Stomach (tissue), 8 donors: ENCODE measurements at regions not wholly inside any gene's neighbourhood (a gene's known extent, or its start where the extent isn't known, plus 50 kb on each side); places are given as distances from the start of the nearest gene placed in this dataset.

Experiments used
- DNase-seq, 2 donors: peaks; one replicate each; pipeline versions ENCODE4 v3.0.0 to v3.0.0-alpha.2; 2013 to 2019
- H3K27ac ChIP-seq, 5 donors: fragments of 200-600 bp in 4 of 5; sonication (generic) in 4 of 5; one replicate each; pipeline ENCODE4 v1.5.1; 2013 to 2019; ENCODE audit warnings: mild to moderate bottlenecking in 1 of 5, moderate library complexity in 1 of 5
- H3K27me3 ChIP-seq, 3 donors: fragments of 200-600 bp; sonication (generic); one replicate each; pipeline ENCODE4 v1.5.1; 2017 to 2019; ENCODE audit warnings: mixed run types in 1 of 3
- H3K36me3 ChIP-seq, 4 donors: fragments of 200-600 bp; sonication (generic); 1 replicate in 3 of 4; 2 replicates in 1 of 4; pipeline ENCODE4 v1.5.1; 2016 to 2019
- H3K4me1 ChIP-seq, 4 donors: fragments of 200-600 bp; sonication (generic); one replicate each; pipeline ENCODE4 v1.5.1; 2016 to 2019
- H3K4me3 ChIP-seq, 4 donors: fragments of 200-600 bp; sonication (generic) in 3 of 4; one replicate each; pipeline ENCODE4 v1.5.1; 2016 to 2019; ENCODE audit warnings: mild to moderate bottlenecking in 1 of 4
- H3K9me3 ChIP-seq, 4 donors: fragments of 200-600 bp; sonication (generic); one replicate each; pipeline ENCODE4 v1.5.1; 2016 to 2019
- EP300 ChIP-seq: sonication (generic); formaldehyde crosslinking; IDR thresholded peaks from one replicate; pipeline ENCODE4 v1.6.1; 2017; ENCODE audit warnings: antibody characterized with exemption
- POLR2A ChIP-seq, 4 donors: fragments of 450-650 bp; IDR thresholded peaks; one replicate each; pipeline ENCODE4 v1.6.1; 2016; ENCODE audit warnings: antibody characterized with exemption in 4 of 4, control low read depth in 2 of 4, mild to moderate bottlenecking in 1 of 4, moderate library complexity in 1 of 4
- POLR2AphosphoS5 ChIP-seq, 3 donors: sonication (generic); formaldehyde crosslinking; IDR thresholded peaks; one replicate each; pipeline ENCODE4 v1.6.1; 2016; ENCODE audit warnings: antibody characterized with exemption in 3 of 3
- WGBS, 5 donors: extraction: QIAGEN DNeasy Blood & Tissue Kit in 3 of 5; methylation state at CpG; one replicate each; pipeline versions ENCODE4 v1.1.5 to v1.1.7; 2013 to 2018; 5-methylcytosine and 5-hydroxymethylcytosine counted together
- intact Hi-C: fragments of 100-400 bp; cut with DNase I; formaldehyde crosslinking; loops from one replicate; pipeline ENCODE4 v1.15.1; 2023; ENCODE audit warnings: low total_unique reads
- TF ChIP-seq, protein P1 (sequence below), 7 experiments: fragments of 450-650 bp in 4 of 7; fragments of 200-600 bp in 3 of 7; sonication (generic) in 3 of 7; IDR thresholded peaks; one replicate each; pipeline ENCODE4 v1.5.1; 2016 to 2019; ENCODE audit warnings: antibody characterized with exemption in 7 of 7, control low read depth in 2 of 7, mild to moderate bottlenecking in 1 of 7
- donor health status: healthy with polysubstance abuse.
- donor health status: Bipolar disorder and iron deficiency.
- donor health status: healthy.

DNA sequence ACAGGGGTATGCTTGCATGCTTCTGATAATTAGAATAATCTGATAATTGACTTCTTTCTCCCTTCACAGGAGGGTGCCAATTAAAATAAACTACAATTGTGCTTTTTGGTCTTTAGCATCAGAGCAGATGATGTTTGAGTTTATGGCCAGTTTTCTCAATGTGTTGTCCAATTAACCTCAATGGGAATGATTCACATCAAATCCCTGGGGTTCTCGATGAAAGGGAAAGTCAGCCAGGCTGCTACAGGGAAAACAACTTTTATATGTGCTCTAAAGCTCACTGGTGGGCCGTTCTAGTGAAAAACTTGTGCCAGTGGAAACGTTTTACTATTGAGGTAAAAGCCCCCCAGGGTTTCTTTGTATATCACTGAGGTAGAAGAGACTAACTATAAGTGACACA is 887.3 kb upstream of the CRIM1 start:
- no peak for DNase-seq
- no peak for TF ChIP-seq POLR2AphosphoS5 (IDR thresholded peaks at IDR 0.05)
- TF ChIP-seq, protein P1, sequence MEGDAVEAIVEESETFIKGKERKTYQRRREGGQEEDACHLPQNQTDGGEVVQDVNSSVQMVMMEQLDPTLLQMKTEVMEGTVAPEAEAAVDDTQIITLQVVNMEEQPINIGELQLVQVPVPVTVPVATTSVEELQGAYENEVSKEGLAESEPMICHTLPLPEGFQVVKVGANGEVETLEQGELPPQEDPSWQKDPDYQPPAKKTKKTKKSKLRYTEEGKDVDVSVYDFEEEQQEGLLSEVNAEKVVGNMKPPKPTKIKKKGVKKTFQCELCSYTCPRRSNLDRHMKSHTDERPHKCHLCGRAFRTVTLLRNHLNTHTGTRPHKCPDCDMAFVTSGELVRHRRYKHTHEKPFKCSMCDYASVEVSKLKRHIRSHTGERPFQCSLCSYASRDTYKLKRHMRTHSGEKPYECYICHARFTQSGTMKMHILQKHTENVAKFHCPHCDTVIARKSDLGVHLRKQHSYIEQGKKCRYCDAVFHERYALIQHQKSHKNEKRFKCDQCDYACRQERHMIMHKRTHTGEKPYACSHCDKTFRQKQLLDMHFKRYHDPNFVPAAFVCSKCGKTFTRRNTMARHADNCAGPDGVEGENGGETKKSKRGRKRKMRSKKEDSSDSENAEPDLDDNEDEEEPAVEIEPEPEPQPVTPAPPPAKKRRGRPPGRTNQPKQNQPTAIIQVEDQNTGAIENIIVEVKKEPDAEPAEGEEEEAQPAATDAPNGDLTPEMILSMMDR (IDR thresholded peaks at IDR 0.05), result no peak
- Histone ChIP-seq H3K9me3 (no peaks in the 10 kb centered on the region), H3K4me3 (no peak overlapping the region), H3K4me1 (no peaks in the 10 kb centered on the region), H3K36me3 (no peaks in the 10 kb centered on the region), H3K27me3 (no peaks in the 10 kb centered on the region), H3K27ac (no peak overlapping the region)
- intact Hi-C loops, result no loop called here
- WGBS, 5 donors, result 39 to 54% (median 45%) methylated on average over 3 of the region's 3 CpGs

DNA sequence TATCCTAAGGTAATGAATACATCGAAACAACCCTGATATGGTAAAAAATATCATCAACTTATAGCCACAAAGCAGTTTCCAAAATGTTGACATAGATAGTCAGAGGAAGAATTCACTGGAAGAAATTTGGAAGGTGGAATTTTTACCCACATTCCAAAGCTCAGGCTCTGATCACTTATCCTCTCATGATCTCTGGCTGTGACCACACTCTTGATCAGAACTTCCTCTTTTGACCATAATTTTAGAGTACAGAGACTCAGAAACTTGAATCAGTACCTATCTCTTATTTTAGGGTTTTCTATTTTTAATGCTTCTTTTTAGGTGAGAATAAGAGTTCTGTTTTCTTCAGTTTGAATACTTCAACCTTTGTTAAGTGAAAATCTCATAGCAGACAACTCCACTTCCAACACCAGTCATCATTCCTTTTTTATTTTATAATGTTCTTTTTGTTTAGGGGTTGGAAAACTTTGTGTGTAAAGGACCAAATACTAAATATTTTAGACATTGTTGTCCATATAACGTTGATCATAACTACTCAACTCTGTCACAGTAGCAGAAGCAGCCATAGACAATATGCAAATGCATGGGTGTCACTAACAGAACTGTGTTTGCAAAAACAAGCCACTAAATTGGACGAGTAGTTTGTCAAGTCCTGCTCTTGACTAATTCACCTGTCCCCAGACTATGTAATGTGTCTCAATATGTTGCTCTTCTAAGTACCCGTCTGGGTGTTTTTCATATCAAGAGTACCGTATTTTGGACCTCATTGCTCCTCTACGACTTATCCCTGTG is 891.6 kb upstream of the CRIM1 start:
- 72 to 82% (median 82%) methylated on average over 6 of the region's 6 CpGs for WGBS, 5 donors
- no peaks in the 10 kb centered on the region for H3K4me1 ChIP-seq
- no peak overlapping the region for H3K27ac ChIP-seq
- intact Hi-C loops, result no loop called here
- no peaks in the 10 kb centered on the region for H3K27me3 ChIP-seq
- DNase-seq, result no peak
- TF ChIP-seq POLR2A (IDR thresholded peaks at IDR 0.05) (no peak), POLR2AphosphoS5 (IDR thresholded peaks at IDR 0.05) (no peak), EP300 (no peak)
- TF ChIP-seq, protein P1 (IDR thresholded peaks at IDR 0.05), result no peak
- no peaks in the 10 kb centered on the region for H3K36me3 ChIP-seq
- no peak overlapping the region for H3K4me3 ChIP-seq
- no peaks in the 10 kb centered on the region for H3K9me3 ChIP-seq

DNA sequence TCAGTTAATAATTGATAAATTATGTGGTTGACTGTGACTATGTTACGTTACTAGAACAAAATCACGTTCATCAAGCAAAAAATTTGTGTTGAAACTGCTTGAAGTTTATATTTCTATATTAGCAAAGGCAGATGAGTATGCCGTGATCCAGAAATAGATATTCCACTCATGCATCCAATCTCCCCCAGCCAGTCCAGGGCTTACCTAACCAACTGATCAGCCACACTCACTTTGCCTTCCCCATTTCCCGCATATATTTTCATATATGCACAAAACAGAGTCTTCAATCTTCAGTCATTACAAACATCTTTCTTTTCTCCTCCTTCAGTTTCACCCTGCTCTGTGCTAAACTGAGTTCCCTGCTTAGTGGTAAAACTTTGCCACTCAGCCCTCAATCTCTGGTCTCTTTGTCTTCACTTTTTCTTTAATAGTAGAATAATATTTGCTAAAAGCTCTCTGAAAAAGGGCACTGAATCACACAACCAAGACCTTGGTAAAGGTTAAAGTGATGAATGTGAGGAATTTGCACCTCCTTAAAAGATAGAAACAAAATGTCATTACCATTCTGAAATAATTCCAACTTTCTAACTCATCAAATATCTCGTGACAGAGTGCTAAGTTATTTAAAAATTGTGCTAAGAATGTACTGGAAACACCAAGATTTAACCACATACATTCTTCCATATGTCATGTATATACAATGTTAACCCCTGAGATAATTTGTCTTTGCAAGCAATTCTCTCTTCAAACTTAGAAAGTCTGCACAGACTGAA is 893.2 kb upstream of the CRIM1 start:
- TF ChIP-seq POLR2AphosphoS5 (IDR thresholded peaks at IDR 0.05) (no peak), EP300 (no peak), POLR2A (IDR thresholded peaks at IDR 0.05) (no peak)
- TF ChIP-seq, protein P1 (IDR thresholded peaks at IDR 0.05), result no peak
- no peak overlapping the region for H3K4me3 ChIP-seq
- DNase-seq, result no peak
- no peaks in the 10 kb centered on the region for H3K4me1 ChIP-seq
- H3K27ac ChIP-seq, result no peak overlapping the region
- no peaks in the 10 kb centered on the region for H3K9me3 ChIP-seq
- WGBS, 5 donors, result 53 to 78% (median 58%) methylated on average over 5 of the region's 5 CpGs
- H3K27me3 ChIP-seq, result no peaks in the 10 kb centered on the region
- H3K36me3 ChIP-seq, result no peaks in the 10 kb centered on the region
- intact Hi-C loops, result no loop called here

DNA sequence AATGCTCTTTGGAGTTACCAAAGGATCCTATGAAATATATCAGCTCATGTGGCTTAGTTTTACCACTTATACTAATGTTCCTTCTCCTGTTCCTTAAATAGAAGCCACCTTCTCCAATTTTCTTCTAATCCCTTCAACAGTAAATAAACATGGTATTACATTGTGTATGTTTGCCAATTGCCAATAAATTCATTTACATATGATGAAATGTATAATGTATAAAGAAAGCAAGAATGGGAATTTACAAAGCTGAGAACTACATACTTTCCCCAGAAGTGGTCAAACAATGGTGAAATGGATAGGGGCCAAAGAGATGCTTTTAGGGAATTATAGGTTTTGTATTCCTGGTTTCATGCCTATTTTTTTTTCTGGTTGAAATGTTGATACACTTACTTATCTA is 894.2 kb upstream of the CRIM1 start:
- no peak for DNase-seq
- Histone ChIP-seq H3K4me3 (no peak overlapping the region), H3K27me3 (no peaks in the 10 kb centered on the region), H3K9me3 (no peaks in the 10 kb centered on the region), H3K4me1 (no peaks in the 10 kb centered on the region), H3K27ac (no peak overlapping the region), H3K36me3 (no peaks in the 10 kb centered on the region)
- intact Hi-C loops, result no loop called here
- TF ChIP-seq EP300, result no peak
- TF ChIP-seq POLR2AphosphoS5 (IDR thresholded peaks at IDR 0.05), result no peak
- TF ChIP-seq, protein P1 (IDR thresholded peaks at IDR 0.05), result no peak
- TF ChIP-seq POLR2A (IDR thresholded peaks at IDR 0.05), result no peak
